ENCODE measurements at regions not wholly inside any gene's neighbourhood (a gene's known extent, or its start where the extent isn't known, plus 50 kb on each side); places are given as distances from the start of the nearest gene placed in this dataset.

- no peak for TF ChIP-seq CTCF (IDR thresholded peaks at IDR 0.05; ENCODE audit: poor library complexity, severe bottlenecking)
- H3K4me3 ChIP-seq (ENCODE audit: severe bottlenecking): no peak overlapping the region
Measured at GRCh38 chr13:80865329-80865728, 524.4 kb upstream of the SPRY2 start.

GRCh38 chr13:80862456-80862855 is 521.5 kb upstream of the SPRY2 start:
- Histone ChIP-seq H3K36me3 (ENCODE audit: low read depth) (no peaks in the 10 kb centered on the region), H3K27ac (ENCODE audit: poor library complexity, severe bottlenecking) (no peak overlapping the region), H3K4me1 (ENCODE audit: insufficient read depth, poor library complexity, severe bottlenecking) (no peaks in the 10 kb centered on the region), H3K4me3 (ENCODE audit: severe bottlenecking) (no peak overlapping the region), H3K9me3 (ENCODE audit: severe bottlenecking) (peaks cover 2% of the 10 kb centered on the region), H3K27me3 (ENCODE audit: insufficient read depth, poor library complexity, severe bottlenecking) (no peaks in the 10 kb centered on the region)
- ATAC-seq (ENCODE audit: low read depth): no peak
- DNase-seq (ENCODE audit: low spot score): no peak
- no peak for TF ChIP-seq CTCF (IDR thresholded peaks at IDR 0.05; ENCODE audit: poor library complexity, severe bottlenecking)

More at GRCh38 chr13:80865329-80865728, 524.4 kb upstream of the SPRY2 start:
- Histone ChIP-seq H3K9me3 (ENCODE audit: severe bottlenecking) (no peaks in the 10 kb centered on the region), H3K4me1 (ENCODE audit: insufficient read depth, poor library complexity, severe bottlenecking) (peaks cover 5% of the 10 kb centered on the region), H3K36me3 (ENCODE audit: low read depth) (no peaks in the 10 kb centered on the region), H3K27ac (ENCODE audit: poor library complexity, severe bottlenecking) (no peak overlapping the region), H3K27me3 (ENCODE audit: insufficient read depth, poor library complexity, severe bottlenecking) (no peaks in the 10 kb centered on the region)
- DNase-seq (ENCODE audit: low spot score): no peak
- no peak for ATAC-seq (ENCODE audit: low read depth)

- H3K4me1 ChIP-seq (ENCODE audit: insufficient read depth, poor library complexity, severe bottlenecking): no peaks in the 10 kb centered on the region
- H3K9me3 ChIP-seq (ENCODE audit: severe bottlenecking): peaks cover 2% of the 10 kb centered on the region
- H3K27me3 ChIP-seq (ENCODE audit: insufficient read depth, poor library complexity, severe bottlenecking): no peaks in the 10 kb centered on the region
- H3K27ac ChIP-seq (ENCODE audit: poor library complexity, severe bottlenecking): no peak overlapping the region
- no peak overlapping the region for H3K4me3 ChIP-seq (ENCODE audit: severe bottlenecking)
- H3K36me3 ChIP-seq (ENCODE audit: low read depth): no peaks in the 10 kb centered on the region
- TF ChIP-seq CTCF (IDR thresholded peaks at IDR 0.05; ENCODE audit: poor library complexity, severe bottlenecking): no peak
- no peak for ATAC-seq (ENCODE audit: low read depth)
- DNase-seq (ENCODE audit: low spot score): no peak
Measured at GRCh38 chr13:80860845-80861244, 519.9 kb upstream of the SPRY2 start.

GRCh38 chr13:80858131-80858530 is 517.2 kb upstream of the SPRY2 start:
- Histone ChIP-seq H3K9me3 (ENCODE audit: severe bottlenecking) (peaks cover 2% of the 10 kb centered on the region), H3K4me1 (ENCODE audit: insufficient read depth, poor library complexity, severe bottlenecking) (no peaks in the 10 kb centered on the region), H3K27ac (ENCODE audit: poor library complexity, severe bottlenecking) (no peak overlapping the region), H3K4me3 (ENCODE audit: severe bottlenecking) (no peak overlapping the region), H3K36me3 (ENCODE audit: low read depth) (no peaks in the 10 kb centered on the region), H3K27me3 (ENCODE audit: insufficient read depth, poor library complexity, severe bottlenecking) (no peaks in the 10 kb centered on the region)
- TF ChIP-seq CTCF (IDR thresholded peaks at IDR 0.05; ENCODE audit: poor library complexity, severe bottlenecking): no peak
- DNase-seq (ENCODE audit: low spot score) (no peak), ATAC-seq (ENCODE audit: low read depth) (no peak)

- ATAC-seq (ENCODE audit: low read depth) (no peak), DNase-seq (ENCODE audit: low spot score) (no peak)
- TF ChIP-seq CTCF (IDR thresholded peaks at IDR 0.05; ENCODE audit: poor library complexity, severe bottlenecking): no peak
- no peaks in the 10 kb centered on the region for H3K36me3 ChIP-seq (ENCODE audit: low read depth)
- peaks cover 2% of the 10 kb centered on the region for H3K9me3 ChIP-seq (ENCODE audit: severe bottlenecking)
- no peaks in the 10 kb centered on the region for H3K4me1 ChIP-seq (ENCODE audit: insufficient read depth, poor library complexity, severe bottlenecking)
- no peaks in the 10 kb centered on the region for H3K27me3 ChIP-seq (ENCODE audit: insufficient read depth, poor library complexity, severe bottlenecking)
- no peak overlapping the region for H3K4me3 ChIP-seq (ENCODE audit: severe bottlenecking)
- H3K27ac ChIP-seq (ENCODE audit: poor library complexity, severe bottlenecking): no peak overlapping the region
Measured at GRCh38 chr13:80857321-80857720, 516.4 kb upstream of the SPRY2 start.
